WERI-Rb-1 (cell line): ENCODE measurements at regions not wholly inside any gene's neighbourhood (a gene's known extent, or its start where the extent isn't known, plus 50 kb on each side); places are given as distances from the start of the nearest gene placed in this dataset.

Source experiments
- DNase-seq: peaks from one replicate; pipeline ENCODE4 v3.0.0-alpha.2; 2020
- H3K27ac ChIP-seq: fragments of 250-450 bp; sonication (Bioruptor Pico); 2 replicates; pipeline ENCODE4 v1.5.1; 2020; ENCODE audit warnings: mild to moderate bottlenecking, moderate library complexity
- H3K27me3 ChIP-seq: fragments of 250-450 bp; sonication (Bioruptor Pico); 2 replicates; pipeline ENCODE4 v1.5.1; 2021; ENCODE audit warnings: mild to moderate bottlenecking, low read depth, moderate library complexity; ENCODE audit not compliant: insufficient read depth, severe bottlenecking
- H3K36me3 ChIP-seq: fragments of 250-450 bp; sonication (Bioruptor Pico); 2 replicates; pipeline ENCODE4 v1.5.1; 2020; ENCODE audit warnings: mild to moderate bottlenecking, moderate library complexity
- H3K4me3 ChIP-seq: 2 replicates; pipeline ENCODE4 v1.5.1; 2011; ENCODE audit warnings: low read depth, mild to moderate bottlenecking, control low read depth, low read length
- H3K9me3 ChIP-seq: fragments of 250-450 bp; sonication (Bioruptor Pico); 2 replicates; pipeline ENCODE4 v1.5.1; 2021; ENCODE audit warnings: mild to moderate bottlenecking, moderate library complexity; ENCODE audit not compliant: severe bottlenecking
- TF ChIP-seq, protein P1 (sequence below): IDR thresholded peaks from 2 replicates; pipeline ENCODE4 v1.5.1; 2011; ENCODE audit warnings: low read depth, mild to moderate bottlenecking, control low read depth, inconsistent platforms, low read length

DNA sequence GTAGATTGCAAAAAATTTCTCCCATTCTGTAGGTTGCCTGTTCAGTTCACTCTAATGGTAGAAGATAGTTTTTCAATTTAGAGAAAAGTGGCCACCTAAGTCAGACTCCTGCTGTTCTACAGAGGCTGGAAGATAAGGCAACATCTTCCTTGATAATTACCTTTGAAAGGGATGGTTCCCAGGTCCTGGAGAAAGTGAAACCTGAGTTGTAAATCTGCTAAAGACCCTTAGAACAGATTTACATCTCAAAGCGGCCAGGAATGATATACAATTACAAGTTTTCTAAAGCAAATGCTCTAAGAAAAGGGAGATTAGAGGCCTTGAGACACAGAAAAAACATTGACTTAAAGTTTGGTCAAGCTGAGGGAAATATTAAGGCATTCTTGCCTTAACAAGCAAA, 1350.2 kb upstream of the FAM98A start:
- H3K36me3 ChIP-seq, result no peaks in the 10 kb centered on the region
- H3K9me3 ChIP-seq, result no peaks in the 10 kb centered on the region

DNA sequence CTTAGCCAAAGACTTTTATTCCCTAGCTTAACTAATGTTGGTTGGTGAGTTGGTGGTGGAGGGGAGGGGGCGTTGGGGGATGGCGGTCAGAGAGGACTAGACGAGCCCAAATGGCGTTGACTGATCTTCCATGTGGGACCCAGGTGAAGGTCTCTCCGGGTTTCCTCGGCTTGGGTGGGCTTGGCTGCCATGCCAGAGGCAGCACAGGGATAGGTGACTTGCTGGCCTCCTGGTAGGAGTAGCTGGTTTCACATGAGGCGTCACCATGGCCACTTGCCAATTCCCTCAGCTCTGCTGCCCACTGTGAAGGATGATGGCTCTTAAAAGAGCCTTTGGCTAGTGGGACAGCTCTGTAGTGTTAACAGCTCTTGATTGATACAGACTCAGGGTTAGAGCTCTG, 1337.0 kb upstream of the FAM98A start:
- no peak for DNase-seq

More for the DNA sequence above, 1350.2 kb upstream of the FAM98A start:
- H3K4me3 ChIP-seq, result no peak overlapping the region
- no peaks in the 10 kb centered on the region for H3K27me3 ChIP-seq
- no peak overlapping the region for H3K27ac ChIP-seq
- DNase-seq, result no peak
- TF ChIP-seq, protein P1, sequence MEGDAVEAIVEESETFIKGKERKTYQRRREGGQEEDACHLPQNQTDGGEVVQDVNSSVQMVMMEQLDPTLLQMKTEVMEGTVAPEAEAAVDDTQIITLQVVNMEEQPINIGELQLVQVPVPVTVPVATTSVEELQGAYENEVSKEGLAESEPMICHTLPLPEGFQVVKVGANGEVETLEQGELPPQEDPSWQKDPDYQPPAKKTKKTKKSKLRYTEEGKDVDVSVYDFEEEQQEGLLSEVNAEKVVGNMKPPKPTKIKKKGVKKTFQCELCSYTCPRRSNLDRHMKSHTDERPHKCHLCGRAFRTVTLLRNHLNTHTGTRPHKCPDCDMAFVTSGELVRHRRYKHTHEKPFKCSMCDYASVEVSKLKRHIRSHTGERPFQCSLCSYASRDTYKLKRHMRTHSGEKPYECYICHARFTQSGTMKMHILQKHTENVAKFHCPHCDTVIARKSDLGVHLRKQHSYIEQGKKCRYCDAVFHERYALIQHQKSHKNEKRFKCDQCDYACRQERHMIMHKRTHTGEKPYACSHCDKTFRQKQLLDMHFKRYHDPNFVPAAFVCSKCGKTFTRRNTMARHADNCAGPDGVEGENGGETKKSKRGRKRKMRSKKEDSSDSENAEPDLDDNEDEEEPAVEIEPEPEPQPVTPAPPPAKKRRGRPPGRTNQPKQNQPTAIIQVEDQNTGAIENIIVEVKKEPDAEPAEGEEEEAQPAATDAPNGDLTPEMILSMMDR, result no peak

DNA sequence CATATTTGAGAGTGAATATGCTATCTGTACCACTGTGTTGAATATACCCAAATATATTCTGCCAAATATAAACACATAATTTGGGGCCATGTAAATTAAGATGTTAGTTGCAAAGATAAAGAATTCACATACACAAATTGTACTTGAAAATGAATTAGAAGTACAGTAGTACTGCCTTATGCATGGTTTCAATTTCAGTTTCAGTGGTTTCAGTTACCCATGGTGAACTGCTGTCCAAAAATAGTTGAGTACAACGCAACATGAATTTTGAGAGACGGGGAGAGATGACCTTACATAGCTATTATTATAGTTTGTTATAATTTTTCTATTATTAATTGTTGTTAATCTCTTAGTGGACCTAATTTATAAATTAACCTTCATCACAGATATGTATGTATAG, 1313.0 kb upstream of the FAM98A start:
- TF ChIP-seq, protein P1, result no peak
- Histone ChIP-seq H3K4me3 (no peak overlapping the region), H3K36me3 (no peaks in the 10 kb centered on the region), H3K9me3 (no peaks in the 10 kb centered on the region), H3K27me3 (no peaks in the 10 kb centered on the region), H3K27ac (no peak overlapping the region)
- DNase-seq, result no peak

More for the DNA sequence above, 1337.0 kb upstream of the FAM98A start:
- Histone ChIP-seq H3K9me3 (no peaks in the 10 kb centered on the region), H3K36me3 (no peaks in the 10 kb centered on the region), H3K27me3 (no peaks in the 10 kb centered on the region), H3K4me3 (no peak overlapping the region), H3K27ac (no peak overlapping the region)
- TF ChIP-seq, protein P1, result no peak

DNA sequence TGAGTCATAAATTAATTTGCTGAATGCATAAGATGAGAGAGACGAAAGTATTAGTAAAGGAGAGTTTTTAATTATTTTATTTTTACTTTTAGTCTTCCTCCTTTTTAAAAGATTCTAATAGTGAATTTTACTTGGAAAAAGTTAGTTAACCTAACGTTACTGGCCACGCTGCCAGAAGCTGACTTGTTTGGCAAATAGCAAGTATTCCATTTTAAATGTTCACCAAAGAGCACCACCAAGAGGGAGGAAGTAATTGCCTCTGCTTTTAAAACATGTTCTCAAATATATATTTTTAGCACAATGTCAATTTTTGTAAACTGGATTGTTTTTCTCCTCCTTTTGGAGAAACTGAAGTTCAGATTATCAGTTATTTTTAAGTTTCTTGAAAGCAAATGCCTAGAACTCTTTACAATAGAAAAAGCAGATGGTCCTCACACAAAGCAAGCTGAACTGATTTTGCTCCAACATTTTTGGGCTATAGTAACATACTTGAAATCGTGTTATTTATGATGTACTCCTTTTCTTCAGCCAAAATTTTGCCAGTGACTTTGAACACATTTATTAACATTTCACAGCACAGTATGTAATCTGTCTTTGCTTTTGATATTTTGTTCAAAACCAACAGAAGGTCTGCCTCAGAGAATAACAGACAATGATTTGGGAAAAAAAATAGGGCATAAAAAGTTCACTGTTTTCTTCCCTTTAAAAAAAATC, 1311.0 kb upstream of the FAM98A start:
- Histone ChIP-seq H3K27ac (no peak overlapping the region), H3K4me3 (no peak overlapping the region), H3K36me3 (no peaks in the 10 kb centered on the region), H3K9me3 (no peaks in the 10 kb centered on the region), H3K27me3 (no peaks in the 10 kb centered on the region)
- DNase-seq, result no peak
- TF ChIP-seq, protein P1, result no peak

DNA sequence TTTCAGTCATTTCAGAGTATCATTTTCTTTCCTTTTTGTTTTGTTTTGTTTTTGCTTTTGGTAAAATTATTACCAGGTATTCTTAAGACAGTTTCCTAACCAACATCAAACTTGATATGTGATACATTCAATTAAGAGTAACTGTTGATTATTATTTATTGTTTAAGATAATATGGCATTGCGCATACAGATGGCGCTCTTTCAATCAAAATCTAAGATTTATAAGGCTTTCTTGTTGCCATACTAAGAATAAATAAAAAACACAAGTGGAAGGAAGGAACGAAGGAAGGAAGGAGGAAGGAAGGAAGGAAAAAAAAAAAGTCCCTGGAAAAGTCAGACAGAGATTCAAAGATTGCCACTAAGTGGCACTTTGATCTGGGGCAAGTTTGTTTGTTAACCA, 1308.7 kb upstream of the FAM98A start:
- Histone ChIP-seq H3K27me3 (no peaks in the 10 kb centered on the region), H3K4me3 (no peak overlapping the region), H3K27ac (no peak overlapping the region), H3K9me3 (no peaks in the 10 kb centered on the region), H3K36me3 (no peaks in the 10 kb centered on the region)
- no peak for DNase-seq
- TF ChIP-seq, protein P1, result no peak

DNA sequence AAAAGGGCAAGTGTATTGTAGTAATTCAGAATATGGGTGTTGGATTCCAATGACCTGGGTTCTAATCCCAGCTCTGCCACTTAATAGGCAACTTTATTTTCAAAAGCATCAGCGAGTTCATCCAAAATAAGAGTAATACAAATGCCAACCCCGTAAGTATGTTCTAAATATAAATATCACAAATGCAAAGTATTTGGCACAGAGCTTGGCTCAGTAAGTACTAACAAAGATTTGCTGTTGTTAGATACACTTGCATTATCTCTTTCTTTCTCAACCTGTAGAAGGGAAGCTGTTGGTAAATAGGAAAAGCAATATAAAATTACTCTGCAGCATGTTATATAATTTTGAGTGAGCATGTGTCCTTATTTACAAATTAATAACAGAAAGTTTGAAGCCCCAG, 1302.6 kb upstream of the FAM98A start:
- no peaks in the 10 kb centered on the region for H3K9me3 ChIP-seq
- no peaks in the 10 kb centered on the region for H3K36me3 ChIP-seq
- H3K4me3 ChIP-seq, result no peak overlapping the region
- no peak overlapping the region for H3K27ac ChIP-seq
- no peak for DNase-seq
- no peaks in the 10 kb centered on the region for H3K27me3 ChIP-seq
- TF ChIP-seq, protein P1, result no peak
